HCT116 (cell line): ENCODE measurements at regions not wholly inside any gene's neighbourhood (a gene's known extent, or its start where the extent isn't known, plus 50 kb on each side); places are given as distances from the start of the nearest gene placed in this dataset.

Source experiments
- ATAC-seq: fragments of 200-7000 bp; cut with Tn5 transposase; 2 replicates; pipeline ENCODE4 v1.9.1; 2020; ENCODE audit warnings: mild to moderate bottlenecking, moderate library complexity
- BruUV-seq: library from RNA; stranded (reverse); fragments of 400-500 nt; replicated peaks from 2 replicates; lab custom pipeline; 2021; lab: Mats Ljungman, UMichigan
- CTCF ChIA-PET: fragments of 300-600 bp; sonication (Branson Sonifier 250); formaldehyde crosslinking; loops from one replicate; lab custom pipeline; 2021; ENCODE audit warnings: antibody characterized with exemption; lab: Charles Lee
- POLR2A ChIA-PET: fragments of 300-600, 350-600 bp; sonication (Branson Sonifier 250); formaldehyde crosslinking; loops from one replicate; lab custom pipeline; 2021; ENCODE audit warnings: antibody characterized with exemption; lab: Charles Lee
- RAD21 ChIA-PET, 2 experiments: fragments of 300-600 bp; sonication (Branson Sonifier 250); formaldehyde crosslinking; loops; one replicate each; lab custom pipeline; 2023; ENCODE audit warnings: low total read pairs in 2 of 2; ENCODE audit not compliant: uncharacterized antibody in 2 of 2, unreplicated experiment in 2 of 2, low non-redundant PET in 1 of 2; lab: Charles Lee
- DNase-seq: peaks from one replicate; pipeline ENCODE4 v3.0.0-alpha.2; 2010; ENCODE audit warnings: low read depth, low spot score
- H2AFZ ChIP-seq: fragments of 200-600 bp; shearing (Covaris generic), sonication (generic); 2 replicates; pipeline ENCODE4 v1.6.1; 2017; ENCODE audit warnings: low read depth, mixed run types, mixed read lengths, antibody characterized with exemption, low read length; ENCODE audit not compliant: poor library complexity, severe bottlenecking
- H3K27ac ChIP-seq: 2 replicates; pipeline ENCODE4 v1.5.1; 2012; ENCODE audit warnings: low read depth, low read length
- H3K27me3 ChIP-seq: fragments of 200-600 bp; sonication (generic); 2 replicates; pipeline ENCODE4 v1.6.1; 2016; ENCODE audit warnings: mixed run types, low read length, mixed read lengths; ENCODE audit not compliant: insufficient read depth
- H3K36me3 ChIP-seq, 2 experiments: fragments of 200-500 bp in 1 of 2; fragments of 200-600 bp in 1 of 2; sonication (Bioruptor generic) in 1 of 2; sonication (generic) in 1 of 2; 2 replicates each; pipeline versions ENCODE4 v1.5.1 to v1.6.1; 2014 to 2016; ENCODE audit warnings: low read length in 2 of 2, inconsistent platforms in 1 of 2, mixed read lengths in 1 of 2, mixed run types in 1 of 2; ENCODE audit not compliant: insufficient read depth in 2 of 2, control insufficient read depth in 1 of 2
- H3K4me1 ChIP-seq, 2 experiments: fragments of 200-600 bp in 1 of 2; sonication (generic) in 1 of 2; 2 replicates each; pipeline versions ENCODE4 v1.5.1 to v1.6.1; 2012 to 2017; ENCODE audit warnings: low read length in 2 of 2, inconsistent platforms in 1 of 2, mild to moderate bottlenecking in 1 of 2, mixed read lengths in 1 of 2, mixed run types in 1 of 2, moderate library complexity in 1 of 2; ENCODE audit not compliant: insufficient read depth in 2 of 2, control insufficient read depth in 1 of 2
- H3K4me2 ChIP-seq: fragments of 200-600 bp; sonication (generic); 2 replicates; pipeline ENCODE4 v1.6.1; 2017; ENCODE audit warnings: mixed run types, low read length, mixed read lengths
- H3K4me3 ChIP-seq, 2 experiments: fragments of 200-600 bp in 1 of 2; sonication (generic) in 1 of 2; replicated peaks in 1 of 2; 2 replicates each; pipeline ENCODE4 v1.5.1; 2011 to 2016; ENCODE audit warnings: low read length in 2 of 2, control low read depth in 1 of 2, low read depth in 1 of 2, mild to moderate bottlenecking in 1 of 2, mixed read lengths in 1 of 2, mixed run types in 1 of 2
- H3K79me2 ChIP-seq: fragments of 200-600 bp; sonication (generic); 2 replicates; pipeline ENCODE4 v1.6.1; 2017; ENCODE audit warnings: mild to moderate bottlenecking, mixed run types, low read length, moderate library complexity, mixed read lengths; ENCODE audit not compliant: insufficient read depth
- H3K9ac ChIP-seq: fragments of 200-600 bp; sonication (generic); 2 replicates; pipeline ENCODE4 v1.6.1; 2016; ENCODE audit warnings: low read length, mixed read lengths
- H3K9me2 ChIP-seq: fragments of 200-600 bp; sonication (generic), shearing (Covaris generic); 2 replicates; pipeline ENCODE4 v1.6.1; 2017; ENCODE audit warnings: mixed run types, mild to moderate bottlenecking, moderate library complexity; ENCODE audit not compliant: insufficient read depth
- H3K9me3 ChIP-seq, 2 experiments: fragments of 200-500 bp in 1 of 2; fragments of 200-600 bp in 1 of 2; sonication (Bioruptor generic) in 1 of 2; sonication (generic) in 1 of 2; 2 replicates each; pipeline ENCODE4 v1.6.1; 2014 to 2017; ENCODE audit warnings: low read length in 2 of 2, mixed read lengths in 2 of 2, inconsistent platforms in 1 of 2, low read depth in 1 of 2, mild to moderate bottlenecking in 1 of 2, mixed run types in 1 of 2, moderate library complexity in 1 of 2; ENCODE audit not compliant: control insufficient read depth in 1 of 2, insufficient read depth in 1 of 2
- H4K20me1 ChIP-seq: fragments of 200-600 bp; sonication (generic), shearing (Covaris generic); 2 replicates; pipeline ENCODE4 v1.6.1; 2017; ENCODE audit warnings: mixed run types, mild to moderate bottlenecking, moderate library complexity; ENCODE audit not compliant: insufficient read depth
- CBX3 ChIP-seq: IDR thresholded peaks from 2 replicates; pipeline ENCODE4 v1.6.1; 2012; ENCODE audit warnings: low read depth
- CEBPB ChIP-seq: IDR thresholded peaks from 2 replicates; pipeline ENCODE4 v1.6.1; 2012; ENCODE audit warnings: low read depth
- EGR1 ChIP-seq: IDR thresholded peaks from 2 replicates; pipeline ENCODE4 v1.6.1; 2012; ENCODE audit warnings: low read depth
- EZH2phosphoT487 ChIP-seq: fragments of 200-600 bp; IDR thresholded peaks from 2 replicates; pipeline ENCODE4 v1.6.1; 2018; ENCODE audit warnings: antibody characterized with exemption, borderline replicate concordance
- POLR2A ChIP-seq: IDR thresholded peaks from 2 replicates; pipeline ENCODE4 v1.7.0; 2011; ENCODE audit warnings: borderline replicate concordance; ENCODE audit not compliant: insufficient read depth, insufficient read length; ENCODE audit errors: extremely low read depth
- RAD21 ChIP-seq: IDR thresholded peaks from 2 replicates; pipeline ENCODE4 v1.6.1; 2012; ENCODE audit warnings: low read depth, mild to moderate bottlenecking
- SP1 ChIP-seq: IDR thresholded peaks from 2 replicates; pipeline ENCODE4 v1.6.1; 2012; ENCODE audit warnings: low read depth
- SRF ChIP-seq: IDR thresholded peaks from 2 replicates; pipeline ENCODE4 v1.6.1; 2012; ENCODE audit warnings: low read depth
- TCF7L2 ChIP-seq: IDR thresholded peaks from 2 replicates; pipeline ENCODE4 v1.7.0; 2011; ENCODE audit warnings: borderline replicate concordance, inconsistent platforms; ENCODE audit not compliant: insufficient read depth, insufficient read length; ENCODE audit errors: extremely low read depth
- YY1 ChIP-seq: IDR thresholded peaks from 2 replicates; pipeline ENCODE4 v1.6.1; 2011; ENCODE audit warnings: low read length, low read depth, moderate library complexity, mild to moderate bottlenecking; ENCODE audit not compliant: insufficient replicate concordance; ENCODE audit errors: extremely low read depth
- ZFX ChIP-seq: fragments of 450-650 bp; IDR thresholded peaks from 2 replicates; pipeline ENCODE4 v1.6.1; 2017
- intact Hi-C: fragments of 100-400 bp; cut with micrococcal nuclease; formaldehyde crosslinking; loops from 2 replicates; pipeline ENCODE4 v1.10.0; 2022
- TF ChIP-seq, protein P1 (sequence below), 3 experiments: fragments of 200-600 bp in 1 of 3; sonication (generic) in 1 of 3; IDR thresholded peaks in 2 of 3; conservative IDR thresholded peaks in 1 of 3; 2 replicates each; pipeline ENCODE4 v1.5.1; 2012 to 2017; ENCODE audit warnings: low read depth in 2 of 3, low read length in 2 of 3, antibody characterized with exemption in 1 of 3, borderline replicate concordance in 1 of 3, control low read depth in 1 of 3, mild to moderate bottlenecking in 1 of 3, mixed read lengths in 1 of 3, mixed run types in 1 of 3, moderate library complexity in 1 of 3; ENCODE audit not compliant: insufficient read depth in 1 of 3
- TF ChIP-seq, protein P2 (sequence below): IDR thresholded peaks from 2 replicates; pipeline ENCODE4 v1.6.1; 2012
- TF ChIP-seq, protein P3 (sequence below): IDR thresholded peaks from 2 replicates; pipeline ENCODE4 v1.6.1; 2012

DNA sequence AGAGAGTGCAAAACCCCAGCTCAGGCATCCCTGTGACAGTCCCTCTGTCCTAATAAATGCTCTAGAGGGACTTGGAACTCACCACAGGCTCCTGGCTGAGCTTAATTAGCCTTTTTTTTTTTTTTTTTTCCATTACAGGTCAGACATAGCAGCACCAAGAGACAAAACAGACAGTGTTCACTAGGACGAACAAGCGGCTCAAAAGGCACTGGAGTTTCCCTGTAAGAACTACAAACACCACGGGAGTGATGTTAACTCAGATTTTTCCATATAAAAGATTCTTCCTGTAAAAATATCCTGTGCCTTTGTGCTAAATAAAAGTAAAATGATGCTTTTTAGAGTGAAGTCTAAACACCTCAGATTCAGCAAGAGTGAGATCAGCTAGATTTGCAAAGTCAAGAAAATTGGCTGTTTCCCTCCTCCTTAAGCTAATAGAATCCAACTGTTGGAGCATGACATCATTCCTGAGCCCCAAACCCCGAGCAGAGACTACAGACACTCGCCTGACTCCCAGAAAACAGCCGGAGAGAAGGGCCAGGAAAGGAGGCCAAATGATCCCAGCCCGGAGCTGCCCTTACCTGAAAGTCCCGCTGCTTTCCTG is 101.0 kb upstream of the AKIP1 start (continued):
- TF ChIP-seq, protein P1, sequence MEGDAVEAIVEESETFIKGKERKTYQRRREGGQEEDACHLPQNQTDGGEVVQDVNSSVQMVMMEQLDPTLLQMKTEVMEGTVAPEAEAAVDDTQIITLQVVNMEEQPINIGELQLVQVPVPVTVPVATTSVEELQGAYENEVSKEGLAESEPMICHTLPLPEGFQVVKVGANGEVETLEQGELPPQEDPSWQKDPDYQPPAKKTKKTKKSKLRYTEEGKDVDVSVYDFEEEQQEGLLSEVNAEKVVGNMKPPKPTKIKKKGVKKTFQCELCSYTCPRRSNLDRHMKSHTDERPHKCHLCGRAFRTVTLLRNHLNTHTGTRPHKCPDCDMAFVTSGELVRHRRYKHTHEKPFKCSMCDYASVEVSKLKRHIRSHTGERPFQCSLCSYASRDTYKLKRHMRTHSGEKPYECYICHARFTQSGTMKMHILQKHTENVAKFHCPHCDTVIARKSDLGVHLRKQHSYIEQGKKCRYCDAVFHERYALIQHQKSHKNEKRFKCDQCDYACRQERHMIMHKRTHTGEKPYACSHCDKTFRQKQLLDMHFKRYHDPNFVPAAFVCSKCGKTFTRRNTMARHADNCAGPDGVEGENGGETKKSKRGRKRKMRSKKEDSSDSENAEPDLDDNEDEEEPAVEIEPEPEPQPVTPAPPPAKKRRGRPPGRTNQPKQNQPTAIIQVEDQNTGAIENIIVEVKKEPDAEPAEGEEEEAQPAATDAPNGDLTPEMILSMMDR (IDR thresholded peaks at IDR 0.05 in 2 of 3, conservative IDR thresholded peaks at IDR 0.05 in 1 of 3; ENCODE audit: borderline replicate concordance in 1 of 3, insufficient read depth in 1 of 3, low read depth in 2 of 3, low read length in 2 of 3): no peak
- TF ChIP-seq POLR2A (no peak), CBX3 (no peak), TCF7L2 (no peak), YY1 (no peak), EZH2phosphoT487 (no peak), SP1 (no peak), CEBPB (no peak), EGR1 (no peak), SRF (no peak), ZFX (no peak)
- TF ChIP-seq, protein P2, sequence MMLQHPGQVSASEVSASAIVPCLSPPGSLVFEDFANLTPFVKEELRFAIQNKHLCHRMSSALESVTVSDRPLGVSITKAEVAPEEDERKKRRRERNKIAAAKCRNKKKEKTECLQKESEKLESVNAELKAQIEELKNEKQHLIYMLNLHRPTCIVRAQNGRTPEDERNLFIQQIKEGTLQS: no peak

DNA sequence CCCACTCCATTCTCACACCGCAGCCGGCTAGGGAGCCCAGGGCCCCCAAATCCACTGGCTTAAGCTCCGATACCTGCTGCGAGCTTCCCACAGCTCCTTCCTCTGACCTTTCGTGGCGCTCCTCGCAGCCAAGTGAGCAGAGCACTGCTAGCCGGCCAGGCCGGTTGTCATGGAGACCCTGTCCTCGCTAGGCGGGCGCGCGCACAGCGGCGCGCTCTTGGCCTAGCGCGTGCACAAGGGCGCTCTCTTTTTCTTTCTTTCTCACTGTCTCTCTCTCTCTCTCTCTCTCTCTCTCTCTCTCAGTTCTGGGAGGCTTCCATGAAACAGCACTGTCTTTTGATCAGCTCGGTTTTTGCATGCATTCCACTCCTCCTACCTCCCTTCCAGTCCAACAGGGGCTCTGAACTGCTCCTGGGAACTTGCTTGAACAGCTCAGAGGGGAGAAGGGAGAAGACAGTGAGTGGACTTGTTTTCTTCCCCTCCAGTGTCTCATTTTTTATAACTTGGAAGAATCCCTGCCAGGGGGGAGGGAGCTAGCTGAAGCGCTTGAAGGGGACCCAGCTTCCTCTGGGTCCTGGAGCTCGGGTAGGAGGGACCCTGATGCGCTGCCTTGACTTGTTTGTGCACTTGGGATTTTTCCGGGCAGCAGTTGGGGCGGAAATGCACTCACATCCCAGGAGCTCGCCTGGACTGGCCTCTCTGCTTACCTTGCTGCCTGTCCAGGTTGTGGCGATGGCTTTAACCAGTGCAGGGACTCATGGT is 100.3 kb upstream of the AKIP1 start:
- no TSS peak for BruUV-seq

More for the DNA sequence above, 100.3 kb upstream of the AKIP1 start:
- DNase-seq (no peak), ATAC-seq (no peak)
- POLR2A ChIA-PET: interaction anchor here (1.6 kb wide), 1 partner anchor 122 kb away, joined by 4 read pairs; no protein-coding TSS in a partner anchor
- Histone ChIP-seq H3K4me2 (no peak overlapping the region), H3K9ac (no peak overlapping the region), H3K79me2 (no peaks in the 10 kb centered on the region), H4K20me1 (no peaks in the 10 kb centered on the region), H3K4me1 (peaks cover 0 to 17% of the 10 kb centered on the region in 2 experiments; a peak in 3 of 4 replicates), H3K9me2 (no peaks in the 10 kb centered on the region), H3K9me3 (no peaks in the 10 kb centered on the region), H3K4me3 (no peak overlapping the region), H3K27me3 (no peaks in the 10 kb centered on the region), H2AFZ (no peak overlapping the region), H3K27ac (no peak overlapping the region), H3K36me3 (no peaks in the 10 kb centered on the region)
- CTCF ChIA-PET: no interaction called here
- RAD21 ChIA-PET: no interaction called here
- TF ChIP-seq, protein P2: no peak
- TF ChIP-seq EGR1 (no peak), YY1 (no peak), ZFX (no peak), RAD21 (no peak), POLR2A (no peak)
- TF ChIP-seq, protein P3, sequence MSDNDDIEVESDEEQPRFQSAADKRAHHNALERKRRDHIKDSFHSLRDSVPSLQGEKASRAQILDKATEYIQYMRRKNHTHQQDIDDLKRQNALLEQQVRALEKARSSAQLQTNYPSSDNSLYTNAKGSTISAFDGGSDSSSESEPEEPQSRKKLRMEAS: no peak
- intact Hi-C loops: no loop called here
